ENCODE measurements at regions not wholly inside any gene's neighbourhood (a gene's known extent, or its start where the extent isn't known, plus 50 kb on each side); places are given as distances from the start of the nearest gene placed in this dataset.
"Not testable (repeated sequence)": the region's sequence is repeated elsewhere in the genome, so short reads cannot be mapped to it uniquely, and the experiment has no call there.

GRCh38 chr4:177989503-177990201, 547.4 kb upstream of the AGA start:
- in situ Hi-C loops (cut with HindIII; ENCODE audit: low pct_unique_long_range_greater_than_20kb, low sequenced_read_pairs) = no loop called here
- no peak for TF ChIP-seq JUND (IDR thresholded peaks at IDR 0.05; ENCODE audit: low read depth)
- no peak for DNase-seq (ENCODE audit: low read depth in 1 of 2, low spot score in 1 of 2)

DNA sequence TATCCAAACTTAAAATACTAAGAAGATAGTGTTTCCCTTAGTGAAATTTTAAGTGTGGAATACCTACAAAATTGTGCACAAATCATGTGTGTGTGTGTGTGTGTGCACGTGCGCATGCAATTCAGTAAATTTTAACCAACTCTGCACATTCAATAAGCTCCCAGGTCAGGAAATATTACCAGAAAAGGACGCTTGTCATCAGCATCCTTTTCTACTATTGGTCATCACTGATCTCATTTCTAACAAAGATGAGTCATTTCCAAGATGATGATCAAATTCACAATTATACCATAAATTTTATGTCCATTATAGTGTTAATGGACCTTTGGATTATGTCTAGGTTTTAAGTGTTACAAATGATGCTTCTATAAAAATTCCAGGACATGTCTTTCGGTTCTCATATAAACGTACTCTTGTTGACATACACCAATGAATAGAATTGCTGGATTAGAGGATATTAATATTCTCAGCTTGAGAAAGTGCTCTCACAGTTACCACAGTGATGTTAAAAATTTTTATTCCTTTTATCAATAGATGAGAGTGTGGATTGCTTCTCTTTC, 560.9 kb upstream of the AGA start:
- no peak for TF ChIP-seq JUND (IDR thresholded peaks at IDR 0.05; ENCODE audit: low read depth)
- in situ Hi-C loops (cut with HindIII; ENCODE audit: low pct_unique_long_range_greater_than_20kb, low sequenced_read_pairs) = no loop called here
- DNase-seq (ENCODE audit: low read depth in 1 of 2, low spot score in 1 of 2) = no peak

GRCh38 chr4:178010596-178010995, 568.4 kb upstream of the AGA start:
- in situ Hi-C loops (cut with HindIII; ENCODE audit: low pct_unique_long_range_greater_than_20kb, low sequenced_read_pairs) = no loop called here
- TF ChIP-seq JUND (IDR thresholded peaks at IDR 0.05; ENCODE audit: low read depth) = no peak
- DNase-seq (ENCODE audit: low read depth in 1 of 2, low spot score in 1 of 2) = no peak

- in situ Hi-C loops (cut with HindIII; ENCODE audit: low pct_unique_long_range_greater_than_20kb, low sequenced_read_pairs) = not testable (repeated sequence)
- DNase-seq (ENCODE audit: low read depth in 1 of 2, low spot score in 1 of 2) = peak in 1 of 2 experiments; percentile 13
Observed at GRCh38 chr4:178015046-178015445, 572.8 kb upstream of the AGA start.

GRCh38 chr4:178026999-178027398, 584.8 kb upstream of the AGA start:
- in situ Hi-C loops (cut with HindIII; ENCODE audit: low pct_unique_long_range_greater_than_20kb, low sequenced_read_pairs) = no loop called here
- DNase-seq (ENCODE audit: low read depth in 1 of 2, low spot score in 1 of 2) = no peak
- no peak for TF ChIP-seq JUND (IDR thresholded peaks at IDR 0.05; ENCODE audit: low read depth)

- in situ Hi-C loops (cut with HindIII; ENCODE audit: low pct_unique_long_range_greater_than_20kb, low sequenced_read_pairs) = no loop called here
- no peak for TF ChIP-seq JUND (IDR thresholded peaks at IDR 0.05; ENCODE audit: low read depth)
- DNase-seq (ENCODE audit: low read depth in 1 of 2, low spot score in 1 of 2) = no peak
Observed at GRCh38 chr4:178027796-178028195, 585.6 kb upstream of the AGA start.

GRCh38 chr4:178028481-178028880, 586.2 kb upstream of the AGA start:
- in situ Hi-C loops (cut with HindIII; ENCODE audit: low pct_unique_long_range_greater_than_20kb, low sequenced_read_pairs) = no loop called here
- no peak for DNase-seq (ENCODE audit: low read depth in 1 of 2, low spot score in 1 of 2)
- no peak for TF ChIP-seq JUND (IDR thresholded peaks at IDR 0.05; ENCODE audit: low read depth)

GRCh38 chr4:178037459-178038214, 595.4 kb upstream of the AGA start:
- no peak for TF ChIP-seq JUND (IDR thresholded peaks at IDR 0.05; ENCODE audit: low read depth)
- in situ Hi-C loops (cut with HindIII; ENCODE audit: low pct_unique_long_range_greater_than_20kb, low sequenced_read_pairs) = no loop called here
- DNase-seq (ENCODE audit: low read depth in 1 of 2, low spot score in 1 of 2) = no peak

- in situ Hi-C loops (cut with HindIII; ENCODE audit: low pct_unique_long_range_greater_than_20kb, low sequenced_read_pairs) = no loop called here
- DNase-seq (ENCODE audit: low read depth in 1 of 2, low spot score in 1 of 2) = no peak
- no peak for TF ChIP-seq JUND (IDR thresholded peaks at IDR 0.05; ENCODE audit: low read depth)
Observed at GRCh38 chr4:178056996-178057395, 614.8 kb upstream of the AGA start.

DNA sequence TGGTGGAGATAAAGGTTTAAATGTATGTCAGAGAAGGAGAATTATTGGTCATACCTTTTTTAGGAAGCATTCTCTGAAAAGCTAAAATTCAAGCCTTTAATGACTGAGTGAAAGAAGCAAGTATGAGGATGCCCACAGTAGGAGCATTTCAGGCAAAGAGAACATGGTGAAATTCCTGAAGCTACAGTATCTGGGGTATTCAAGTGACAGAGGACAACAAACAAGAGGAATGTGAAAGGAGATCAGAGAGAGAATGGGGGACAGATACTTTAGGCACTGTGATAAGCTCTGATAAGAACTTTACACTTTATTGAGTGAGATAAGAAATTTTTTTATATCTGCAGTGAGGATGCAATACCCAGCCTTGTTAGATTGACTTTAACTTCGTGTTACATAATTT, 621.3 kb upstream of the AGA start:
- in situ Hi-C loops (cut with HindIII; ENCODE audit: low pct_unique_long_range_greater_than_20kb, low sequenced_read_pairs) = no loop called here
- DNase-seq (ENCODE audit: low read depth in 1 of 2, low spot score in 1 of 2) = no peak
- TF ChIP-seq JUND (IDR thresholded peaks at IDR 0.05; ENCODE audit: low read depth) = no peak

- no peak for DNase-seq (ENCODE audit: low read depth in 1 of 2, low spot score in 1 of 2)
- TF ChIP-seq JUND (IDR thresholded peaks at IDR 0.05; ENCODE audit: low read depth) = no peak
- in situ Hi-C loops (cut with HindIII; ENCODE audit: low pct_unique_long_range_greater_than_20kb, low sequenced_read_pairs) = no loop called here
Observed at GRCh38 chr4:178066338-178066941, 624.2 kb upstream of the AGA start.

DNA sequence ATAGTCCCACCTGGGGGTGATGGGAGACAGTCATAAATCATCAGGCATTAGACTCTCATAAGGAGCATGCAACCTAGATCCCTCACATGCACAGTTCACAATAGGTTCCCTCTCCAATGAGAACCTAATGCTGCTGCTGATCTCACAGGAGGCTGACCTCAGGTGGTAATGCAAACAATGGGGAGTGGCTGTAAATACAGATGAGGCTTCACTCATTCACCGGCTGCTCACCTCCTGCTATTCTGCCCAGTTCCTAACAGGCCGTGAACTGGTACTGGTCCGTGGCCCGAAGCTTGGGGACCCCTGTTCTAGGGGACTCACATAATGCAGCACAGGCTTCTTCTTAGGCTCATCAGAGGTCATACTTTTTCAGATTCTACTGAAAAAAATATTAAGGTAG, 625.9 kb upstream of the AGA start:
- no peak for DNase-seq (ENCODE audit: low read depth in 1 of 2, low spot score in 1 of 2)
- no peak for TF ChIP-seq JUND (IDR thresholded peaks at IDR 0.05; ENCODE audit: low read depth)
- in situ Hi-C loops (cut with HindIII; ENCODE audit: low pct_unique_long_range_greater_than_20kb, low sequenced_read_pairs) = no loop called here

GRCh38 chr4:178070163-178070562, 627.9 kb upstream of the AGA start:
- in situ Hi-C loops (cut with HindIII; ENCODE audit: low pct_unique_long_range_greater_than_20kb, low sequenced_read_pairs) = no loop called here
- TF ChIP-seq JUND (IDR thresholded peaks at IDR 0.05; ENCODE audit: low read depth) = no peak
- no peak for DNase-seq (ENCODE audit: low read depth in 1 of 2, low spot score in 1 of 2)
